ENCODE measurements at regions not wholly inside any gene's neighbourhood (a gene's known extent, or its start where the extent isn't known, plus 50 kb on each side); places are given as distances from the start of the nearest gene placed in this dataset.

DNA sequence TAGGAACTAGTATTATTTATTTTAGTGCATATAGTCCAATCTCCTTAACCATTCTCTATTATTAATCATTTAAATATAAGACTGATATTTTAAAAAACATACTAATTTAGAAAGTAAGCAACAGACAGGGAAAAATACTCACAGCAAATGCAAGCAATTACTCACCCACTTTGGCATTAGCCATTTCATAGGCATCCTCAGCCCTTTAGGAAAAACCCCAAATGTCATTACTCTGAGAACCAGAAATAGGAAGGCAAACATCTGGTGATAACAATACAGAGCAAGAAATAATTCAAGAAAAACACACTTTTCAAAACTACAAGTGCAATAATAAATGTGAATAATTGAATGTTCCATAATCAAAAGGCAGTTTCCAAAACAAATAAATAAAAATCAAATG is 545.1 kb downstream of the PLPP3 start:
- no peaks in the 10 kb centered on the region for H3K27me3 Mint-ChIP-seq (ENCODE audit: unreplicated experiment)
- TF ChIP-seq, protein P1, sequence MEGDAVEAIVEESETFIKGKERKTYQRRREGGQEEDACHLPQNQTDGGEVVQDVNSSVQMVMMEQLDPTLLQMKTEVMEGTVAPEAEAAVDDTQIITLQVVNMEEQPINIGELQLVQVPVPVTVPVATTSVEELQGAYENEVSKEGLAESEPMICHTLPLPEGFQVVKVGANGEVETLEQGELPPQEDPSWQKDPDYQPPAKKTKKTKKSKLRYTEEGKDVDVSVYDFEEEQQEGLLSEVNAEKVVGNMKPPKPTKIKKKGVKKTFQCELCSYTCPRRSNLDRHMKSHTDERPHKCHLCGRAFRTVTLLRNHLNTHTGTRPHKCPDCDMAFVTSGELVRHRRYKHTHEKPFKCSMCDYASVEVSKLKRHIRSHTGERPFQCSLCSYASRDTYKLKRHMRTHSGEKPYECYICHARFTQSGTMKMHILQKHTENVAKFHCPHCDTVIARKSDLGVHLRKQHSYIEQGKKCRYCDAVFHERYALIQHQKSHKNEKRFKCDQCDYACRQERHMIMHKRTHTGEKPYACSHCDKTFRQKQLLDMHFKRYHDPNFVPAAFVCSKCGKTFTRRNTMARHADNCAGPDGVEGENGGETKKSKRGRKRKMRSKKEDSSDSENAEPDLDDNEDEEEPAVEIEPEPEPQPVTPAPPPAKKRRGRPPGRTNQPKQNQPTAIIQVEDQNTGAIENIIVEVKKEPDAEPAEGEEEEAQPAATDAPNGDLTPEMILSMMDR (IDR thresholded peaks at IDR 0.05; ENCODE audit: partially characterized antibody, unreplicated experiment), result no peak
- H3K27ac Mint-ChIP-seq (ENCODE audit: unreplicated experiment), result no peak overlapping the region
- H3K9me3 Mint-ChIP-seq (ENCODE audit: unreplicated experiment), result no peaks in the 10 kb centered on the region
- H3K4me3 Mint-ChIP-seq (ENCODE audit: unreplicated experiment), result no peak overlapping the region
- H3K4me1 Mint-ChIP-seq (ENCODE audit: low read depth, unreplicated experiment), result peaks cover 7% of the 10 kb centered on the region
- H3K36me3 Mint-ChIP-seq (ENCODE audit: unreplicated experiment), result peaks cover 4% of the 10 kb centered on the region
- no peak for DNase-seq

DNA sequence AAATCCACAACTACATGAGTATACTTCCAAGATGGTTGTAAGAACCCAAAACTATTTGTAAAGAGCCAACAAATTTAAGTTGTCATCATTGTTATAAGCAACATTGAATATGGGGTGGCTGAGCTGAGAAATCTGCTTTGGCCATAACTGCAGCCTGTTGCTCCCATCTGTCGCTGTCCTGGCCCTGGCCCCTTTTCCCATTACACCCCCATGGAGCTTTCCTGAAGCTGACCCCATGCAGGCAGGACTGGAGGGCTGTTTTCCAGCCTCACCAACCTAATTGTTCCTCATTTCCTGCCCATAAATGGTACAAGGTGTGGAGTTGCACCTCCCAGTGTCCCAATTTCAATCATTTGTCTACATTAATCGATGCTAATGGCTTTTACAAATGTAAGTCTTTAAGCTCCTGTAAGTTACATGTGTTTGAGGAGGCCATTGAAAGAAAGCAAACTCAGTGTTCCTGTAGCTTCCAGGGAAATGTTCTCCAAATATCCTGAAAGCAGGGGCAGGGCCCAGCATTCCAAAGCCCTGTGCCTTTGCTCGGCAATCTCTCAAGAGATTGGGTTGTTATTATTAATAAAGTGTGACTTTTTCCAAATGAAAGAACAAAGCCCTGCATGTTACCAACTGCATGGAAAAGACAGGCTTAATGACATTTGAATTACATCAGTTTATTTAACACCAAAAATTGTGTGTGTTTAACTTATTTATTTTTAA is 545.9 kb downstream of the PLPP3 start:
- Mint-ChIP-seq H3K4me3 (ENCODE audit: unreplicated experiment) (no peak overlapping the region), H3K27me3 (ENCODE audit: unreplicated experiment) (no peaks in the 10 kb centered on the region), H3K9me3 (ENCODE audit: unreplicated experiment) (no peaks in the 10 kb centered on the region), H3K27ac (ENCODE audit: unreplicated experiment) (no peak overlapping the region), H3K4me1 (ENCODE audit: low read depth, unreplicated experiment) (peaks cover 7% of the 10 kb centered on the region), H3K36me3 (ENCODE audit: unreplicated experiment) (peaks cover 4% of the 10 kb centered on the region)
- TF ChIP-seq, protein P1 (IDR thresholded peaks at IDR 0.05; ENCODE audit: partially characterized antibody, unreplicated experiment), result no peak
- no peak for DNase-seq

DNA sequence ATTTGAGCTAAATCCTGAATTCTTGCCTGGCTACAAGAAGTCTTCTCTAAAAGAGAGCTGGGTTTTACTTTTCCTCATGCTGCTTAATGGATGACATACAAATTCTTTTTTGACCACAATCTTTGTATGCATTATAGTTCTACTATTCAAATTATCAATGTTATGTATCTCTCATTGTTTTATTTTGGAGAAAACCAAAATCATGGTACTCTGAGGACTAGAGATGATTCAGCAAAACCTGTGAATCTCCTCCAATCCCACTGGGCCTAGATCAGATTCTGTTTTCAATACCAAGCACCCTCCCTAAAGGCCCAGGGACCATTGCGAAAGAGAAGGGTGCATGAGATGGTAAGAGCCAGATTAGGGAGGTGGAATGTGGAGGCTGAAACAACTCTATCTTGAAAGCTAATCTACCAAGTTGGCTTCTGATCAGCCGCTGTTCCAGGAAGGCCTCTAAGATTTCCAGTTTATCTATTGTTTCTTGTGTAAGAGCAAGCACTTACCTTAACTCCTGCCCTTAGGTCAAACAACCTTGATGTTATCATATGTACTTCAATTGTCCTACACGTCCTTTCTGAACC is 547.2 kb downstream of the PLPP3 start:
- H3K36me3 Mint-ChIP-seq (ENCODE audit: unreplicated experiment), result no peaks in the 10 kb centered on the region
- no peak overlapping the region for H3K4me3 Mint-ChIP-seq (ENCODE audit: unreplicated experiment)
- no peaks in the 10 kb centered on the region for H3K9me3 Mint-ChIP-seq (ENCODE audit: unreplicated experiment)
- no peak for DNase-seq
- TF ChIP-seq, protein P1 (IDR thresholded peaks at IDR 0.05; ENCODE audit: partially characterized antibody, unreplicated experiment), result no peak
- no peak overlapping the region for H3K27ac Mint-ChIP-seq (ENCODE audit: unreplicated experiment)
- H3K27me3 Mint-ChIP-seq (ENCODE audit: unreplicated experiment), result no peaks in the 10 kb centered on the region
- peaks cover 7% of the 10 kb centered on the region for H3K4me1 Mint-ChIP-seq (ENCODE audit: low read depth, unreplicated experiment)

DNA sequence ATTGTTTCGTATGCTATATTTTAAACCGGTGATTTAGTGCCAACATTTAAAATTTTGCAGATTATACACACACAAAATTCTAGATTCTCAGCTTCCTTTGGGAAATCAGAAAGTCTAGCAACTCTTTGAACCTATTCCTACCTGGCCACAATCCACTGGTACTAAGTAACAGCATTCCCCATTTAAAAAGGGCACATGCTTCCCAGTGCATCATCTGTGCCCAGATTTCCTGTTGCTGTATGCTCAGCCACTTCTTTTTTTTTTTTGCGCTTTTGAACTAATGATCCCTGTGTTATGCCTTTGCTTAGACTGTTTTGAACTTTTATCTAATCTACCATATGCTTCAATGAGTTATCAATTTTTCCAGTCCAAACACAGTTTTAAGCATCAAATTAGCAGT is 548.4 kb downstream of the PLPP3 start:
- TF ChIP-seq, protein P1 (IDR thresholded peaks at IDR 0.05; ENCODE audit: partially characterized antibody, unreplicated experiment), result no peak
- Mint-ChIP-seq H3K9me3 (ENCODE audit: unreplicated experiment) (no peaks in the 10 kb centered on the region), H3K36me3 (ENCODE audit: unreplicated experiment) (no peaks in the 10 kb centered on the region), H3K27me3 (ENCODE audit: unreplicated experiment) (no peaks in the 10 kb centered on the region), H3K4me1 (ENCODE audit: low read depth, unreplicated experiment) (peaks cover 7% of the 10 kb centered on the region), H3K4me3 (ENCODE audit: unreplicated experiment) (no peak overlapping the region), H3K27ac (ENCODE audit: unreplicated experiment) (no peak overlapping the region)
- DNase-seq, result no peak

DNA sequence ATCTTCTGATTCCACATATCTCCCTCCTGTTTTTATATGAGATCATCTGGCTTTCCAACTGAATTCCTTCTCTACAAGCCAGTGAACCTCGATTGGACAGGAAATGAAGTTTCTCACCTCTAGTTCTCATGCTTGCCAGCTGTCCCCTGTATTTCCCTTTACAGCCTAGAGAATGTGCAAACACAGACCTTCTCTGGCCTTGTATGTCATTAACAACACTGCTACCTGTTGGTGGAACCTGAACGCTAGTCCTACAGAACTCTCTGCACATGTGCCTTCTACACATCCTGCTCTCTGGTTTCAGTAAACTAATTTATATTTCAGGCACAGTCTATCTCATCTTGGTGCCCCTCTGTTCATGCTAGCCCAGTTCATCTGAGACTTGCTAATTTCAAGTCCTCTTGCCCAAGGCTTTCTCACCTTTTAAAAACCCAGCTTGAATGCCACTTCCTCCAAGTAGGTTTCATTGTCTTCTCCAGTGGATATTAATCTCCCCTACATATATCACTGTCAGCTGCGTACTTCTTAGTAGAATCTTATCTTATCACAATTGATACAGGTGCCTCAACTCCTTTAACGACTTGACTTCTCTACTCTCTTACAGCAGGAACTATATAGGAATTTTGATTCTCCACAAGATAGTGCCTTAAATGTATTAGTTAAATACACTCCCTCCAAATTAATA is 549.9 kb downstream of the PLPP3 start:
- Mint-ChIP-seq H3K36me3 (ENCODE audit: unreplicated experiment) (no peaks in the 10 kb centered on the region), H3K4me1 (ENCODE audit: low read depth, unreplicated experiment) (peaks cover 3% of the 10 kb centered on the region), H3K9me3 (ENCODE audit: unreplicated experiment) (no peaks in the 10 kb centered on the region), H3K27me3 (ENCODE audit: unreplicated experiment) (no peaks in the 10 kb centered on the region), H3K4me3 (ENCODE audit: unreplicated experiment) (no peak overlapping the region), H3K27ac (ENCODE audit: unreplicated experiment) (no peak overlapping the region)
- TF ChIP-seq, protein P1 (IDR thresholded peaks at IDR 0.05; ENCODE audit: partially characterized antibody, unreplicated experiment), result no peak
- no peak for DNase-seq

Measured in glutamatergic neuron (in vitro differentiated cells).